Glutamatergic neuron (in vitro differentiated cells): ENCODE measurements at regions not wholly inside any gene's neighbourhood (a gene's known extent, or its start where the extent isn't known, plus 50 kb on each side); places are given as distances from the start of the nearest gene placed in this dataset.

Source experiments
- DNase-seq: peaks from one replicate; pipeline ENCODE4 v3.0.0; 2022
- H3K27ac Mint-ChIP-seq: one replicate; pipeline ENCODE4 v1.8.0; 2020; ENCODE audit warnings: mild to moderate bottlenecking, mixed read lengths, inconsistent platforms; ENCODE audit not compliant: unreplicated experiment
- H3K27me3 Mint-ChIP-seq: one replicate; pipeline ENCODE4 v1.8.0; 2020; ENCODE audit warnings: mild to moderate bottlenecking, moderate library complexity, mixed read lengths, inconsistent platforms; ENCODE audit not compliant: unreplicated experiment
- H3K36me3 Mint-ChIP-seq: one replicate; pipeline ENCODE4 v1.8.0; 2020; ENCODE audit warnings: mild to moderate bottlenecking, mixed read lengths, inconsistent platforms; ENCODE audit not compliant: unreplicated experiment
- H3K4me1 Mint-ChIP-seq: one replicate; pipeline ENCODE4 v1.8.0; 2020; ENCODE audit warnings: mild to moderate bottlenecking, low read depth, mixed read lengths, inconsistent platforms; ENCODE audit not compliant: unreplicated experiment
- H3K4me3 Mint-ChIP-seq: one replicate; pipeline ENCODE4 v1.8.0; 2020; ENCODE audit warnings: mild to moderate bottlenecking, mixed read lengths, inconsistent platforms; ENCODE audit not compliant: unreplicated experiment
- H3K9me3 Mint-ChIP-seq: one replicate; pipeline ENCODE4 v1.8.0; 2020; ENCODE audit warnings: mild to moderate bottlenecking, moderate library complexity, mixed read lengths, inconsistent platforms; ENCODE audit not compliant: unreplicated experiment
- TF ChIP-seq, protein P1 (sequence below): fragments of 200-600 bp; sonication (generic); IDR thresholded peaks from one replicate; pipeline ENCODE4 v1.5.0; 2021; ENCODE audit not compliant: partially characterized antibody, unreplicated experiment

DNA sequence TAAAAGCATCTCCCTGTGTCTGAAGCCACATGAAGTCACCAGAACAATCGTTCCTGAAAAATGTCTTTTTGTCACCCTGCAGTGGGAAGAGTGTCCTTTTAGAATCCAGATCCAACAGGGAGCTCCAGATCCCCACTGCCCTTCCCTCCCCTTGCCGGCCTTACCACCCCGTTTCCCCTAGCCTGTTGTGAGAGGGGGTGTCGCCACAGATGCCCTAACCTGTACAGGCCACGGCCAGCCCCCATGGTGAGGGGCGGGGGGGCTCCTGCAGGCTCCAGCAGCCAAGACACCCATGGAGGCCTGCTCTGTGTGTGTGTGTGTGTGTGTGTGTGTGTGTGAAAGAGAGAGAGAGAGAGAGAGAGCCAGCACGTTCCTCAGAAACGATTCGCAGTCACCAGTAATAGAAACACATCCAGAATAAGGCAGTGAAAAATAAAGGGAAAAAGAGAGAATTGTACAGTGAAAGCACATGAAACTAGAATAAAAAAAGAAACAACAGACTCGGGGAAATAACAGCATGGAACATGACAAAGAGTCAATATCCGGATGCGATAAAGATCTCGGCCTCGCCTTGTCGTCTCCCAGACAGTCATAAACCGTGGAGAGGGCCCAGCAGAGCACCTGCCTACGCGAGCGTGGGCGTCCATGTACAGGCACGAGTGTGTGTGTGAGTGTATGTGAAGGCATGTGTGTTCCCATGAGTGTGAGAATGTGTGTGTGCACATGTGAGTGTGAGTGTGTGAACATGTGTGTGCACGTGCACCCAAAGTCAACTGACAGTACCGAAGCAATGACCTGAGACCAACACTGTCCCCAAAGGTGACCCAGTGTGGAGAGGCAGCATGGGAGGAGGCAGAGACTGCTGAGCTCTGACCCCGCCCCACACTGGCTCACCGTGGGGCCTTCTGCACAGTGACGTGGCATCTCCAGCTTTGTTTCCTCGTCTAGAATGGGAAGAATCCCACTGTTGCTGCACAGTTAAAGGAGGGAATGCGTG lies 303.8 kb downstream of the NPHP4 start:
- Mint-ChIP-seq H3K4me1 (no peaks in the 10 kb centered on the region), H3K4me3 (no peak overlapping the region), H3K9me3 (peaks cover 13% of the 10 kb centered on the region), H3K27me3 (peaks cover 3% of the 10 kb centered on the region), H3K27ac (no peak overlapping the region), H3K36me3 (peaks cover 5% of the 10 kb centered on the region)
- no peak for DNase-seq
- TF ChIP-seq, protein P1, sequence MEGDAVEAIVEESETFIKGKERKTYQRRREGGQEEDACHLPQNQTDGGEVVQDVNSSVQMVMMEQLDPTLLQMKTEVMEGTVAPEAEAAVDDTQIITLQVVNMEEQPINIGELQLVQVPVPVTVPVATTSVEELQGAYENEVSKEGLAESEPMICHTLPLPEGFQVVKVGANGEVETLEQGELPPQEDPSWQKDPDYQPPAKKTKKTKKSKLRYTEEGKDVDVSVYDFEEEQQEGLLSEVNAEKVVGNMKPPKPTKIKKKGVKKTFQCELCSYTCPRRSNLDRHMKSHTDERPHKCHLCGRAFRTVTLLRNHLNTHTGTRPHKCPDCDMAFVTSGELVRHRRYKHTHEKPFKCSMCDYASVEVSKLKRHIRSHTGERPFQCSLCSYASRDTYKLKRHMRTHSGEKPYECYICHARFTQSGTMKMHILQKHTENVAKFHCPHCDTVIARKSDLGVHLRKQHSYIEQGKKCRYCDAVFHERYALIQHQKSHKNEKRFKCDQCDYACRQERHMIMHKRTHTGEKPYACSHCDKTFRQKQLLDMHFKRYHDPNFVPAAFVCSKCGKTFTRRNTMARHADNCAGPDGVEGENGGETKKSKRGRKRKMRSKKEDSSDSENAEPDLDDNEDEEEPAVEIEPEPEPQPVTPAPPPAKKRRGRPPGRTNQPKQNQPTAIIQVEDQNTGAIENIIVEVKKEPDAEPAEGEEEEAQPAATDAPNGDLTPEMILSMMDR = no peak

DNA sequence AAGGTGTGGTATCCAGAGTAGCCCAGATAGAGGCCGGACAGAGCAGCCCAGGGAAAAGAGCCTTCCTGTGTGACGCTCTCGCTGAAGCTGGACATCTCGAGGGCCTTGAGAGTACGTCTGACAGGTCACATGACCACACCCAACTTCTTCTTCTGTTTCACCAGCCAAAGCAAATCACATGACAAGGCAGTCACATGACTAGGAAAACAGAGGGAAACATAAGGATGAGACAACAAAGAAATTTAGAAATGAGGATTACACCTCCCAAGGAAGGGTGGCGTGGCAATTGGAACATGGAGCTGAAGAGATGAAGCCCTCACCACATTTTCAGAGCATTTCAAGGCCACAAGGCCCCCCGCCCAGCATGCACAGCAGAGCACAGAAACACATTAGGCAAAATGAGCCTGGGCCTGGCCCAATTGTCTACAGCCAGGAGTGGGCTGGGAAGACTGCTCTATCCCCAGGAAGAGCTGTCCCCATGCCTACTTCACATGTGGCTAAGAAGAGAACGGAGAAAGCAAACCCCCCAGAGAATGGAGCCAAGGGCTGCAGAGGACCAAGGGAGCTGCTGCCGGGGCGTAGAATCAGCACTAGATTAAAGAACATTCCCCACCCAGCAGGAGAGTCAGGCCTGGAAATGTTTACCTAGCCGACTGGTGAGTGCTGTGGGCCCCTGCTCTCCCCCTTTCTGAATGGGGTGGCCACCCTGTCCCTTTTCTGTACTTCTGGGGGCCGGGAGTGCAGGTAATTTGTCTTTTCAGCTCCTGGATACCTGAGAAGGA lies 305.1 kb downstream of the NPHP4 start:
- H3K4me1 Mint-ChIP-seq = no peaks in the 10 kb centered on the region
- peaks cover 9% of the 10 kb centered on the region for H3K9me3 Mint-ChIP-seq
- no peak for DNase-seq
- TF ChIP-seq, protein P1 = no peak
- H3K27me3 Mint-ChIP-seq = peaks cover 3% of the 10 kb centered on the region
- no peak overlapping the region for H3K4me3 Mint-ChIP-seq
- peaks cover 5% of the 10 kb centered on the region for H3K36me3 Mint-ChIP-seq
- no peak overlapping the region for H3K27ac Mint-ChIP-seq

DNA sequence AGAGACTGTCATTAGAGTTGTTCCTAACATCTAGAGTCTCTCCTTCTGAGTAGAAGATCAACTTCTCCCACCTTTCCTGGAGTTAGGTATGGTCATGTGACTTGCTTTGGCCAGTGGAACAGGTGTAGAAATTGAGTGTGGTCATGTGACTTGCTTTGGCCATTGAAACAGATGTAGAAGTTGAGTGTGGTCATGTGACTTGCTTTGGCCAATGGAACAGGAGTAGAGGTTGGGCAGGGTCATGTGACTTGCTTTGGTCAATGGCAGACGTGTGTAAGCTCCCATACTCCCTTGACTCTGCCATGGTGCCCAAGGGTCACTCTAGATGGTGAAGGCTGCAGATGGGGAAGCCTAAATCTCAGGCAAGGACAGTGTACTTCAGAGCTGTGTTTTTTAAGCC lies 306.0 kb downstream of the NPHP4 start:
- H3K27ac Mint-ChIP-seq = no peak overlapping the region
- H3K36me3 Mint-ChIP-seq = peaks cover 5% of the 10 kb centered on the region
- no peak overlapping the region for H3K4me3 Mint-ChIP-seq
- TF ChIP-seq, protein P1 = no peak
- H3K27me3 Mint-ChIP-seq = peaks cover 3% of the 10 kb centered on the region
- H3K4me1 Mint-ChIP-seq = no peaks in the 10 kb centered on the region
- H3K9me3 Mint-ChIP-seq = peaks cover 9% of the 10 kb centered on the region
- no peak for DNase-seq

DNA sequence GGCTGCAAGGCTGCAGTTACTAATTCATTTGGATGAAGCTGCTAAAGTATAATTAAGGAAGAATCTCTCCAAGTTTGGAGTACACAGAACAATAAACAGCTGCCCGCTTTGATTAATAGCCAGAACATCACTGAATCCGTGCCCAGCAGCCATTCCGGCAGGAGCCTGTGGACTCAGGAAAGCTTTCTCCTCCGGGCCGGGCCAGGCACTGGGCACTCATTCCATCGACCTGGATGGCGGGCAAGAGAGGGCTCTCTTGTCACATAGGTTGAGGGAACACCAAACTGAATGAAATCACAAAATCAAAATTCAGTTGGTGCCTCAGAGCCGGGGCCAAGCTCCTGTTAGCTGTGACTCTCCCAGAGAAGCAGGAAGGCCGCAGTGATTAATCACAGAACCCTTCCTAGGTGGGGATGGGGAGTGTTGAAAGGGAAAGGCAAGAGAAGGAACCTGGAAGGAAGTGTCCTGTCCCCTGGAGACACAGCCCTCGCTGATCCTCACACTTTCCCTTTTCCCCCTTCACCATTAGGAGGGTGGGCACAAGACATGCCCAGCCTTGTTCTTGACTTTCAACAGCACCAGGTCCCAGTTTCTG lies 306.7 kb downstream of the NPHP4 start:
- Mint-ChIP-seq H3K27me3 (peaks cover 3% of the 10 kb centered on the region), H3K4me1 (no peaks in the 10 kb centered on the region), H3K4me3 (no peak overlapping the region), H3K9me3 (peaks cover 11% of the 10 kb centered on the region), H3K36me3 (peaks cover 5% of the 10 kb centered on the region), H3K27ac (no peak overlapping the region)
- TF ChIP-seq, protein P1 = no peak
- DNase-seq = no peak
